ENCODE measurements at regions not wholly inside any gene's neighbourhood (a gene's known extent, or its start where the extent isn't known, plus 50 kb on each side); places are given as distances from the start of the nearest gene placed in this dataset.

DNA sequence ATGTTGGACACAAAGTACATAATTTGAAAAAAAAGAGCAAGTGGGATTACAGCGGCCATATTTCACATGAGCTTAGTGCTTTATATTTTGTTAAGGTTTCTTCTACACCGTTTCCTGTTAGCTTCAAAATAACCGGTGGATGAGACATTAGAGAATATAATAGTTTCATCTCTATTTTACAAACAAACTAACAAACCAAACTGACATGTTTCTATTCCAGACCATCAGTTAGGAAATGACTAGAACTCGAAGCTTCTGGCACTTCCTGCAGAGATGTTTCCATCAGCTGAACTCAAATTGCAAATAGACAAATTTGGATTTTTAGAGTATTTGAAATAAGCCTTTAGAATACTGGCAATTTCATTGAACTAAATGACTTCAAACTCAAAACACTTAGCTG lies 86.5 kb downstream of the MTRR start:
- no peak for DNase-seq (ENCODE audit: low read depth, low spot score)

DNA sequence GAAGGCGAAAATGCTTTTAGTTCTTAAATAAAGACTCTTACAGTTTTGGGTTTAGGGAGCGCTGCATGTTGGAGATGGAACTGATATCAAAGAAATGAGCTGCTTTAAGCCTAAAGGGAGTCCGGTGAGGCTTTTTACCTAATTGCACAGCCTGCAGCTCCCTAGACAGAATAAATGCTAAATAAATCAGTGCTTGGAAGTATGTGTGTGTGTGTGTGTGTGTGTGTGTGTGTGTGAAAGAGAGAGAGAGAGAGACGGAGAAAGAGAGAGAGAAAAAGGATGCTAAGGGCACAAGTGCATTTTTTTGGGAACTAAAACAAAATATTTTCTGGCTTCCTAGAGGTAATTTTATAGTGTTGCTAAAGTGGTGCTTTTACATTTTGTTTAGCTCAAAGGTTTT lies 88.4 kb downstream of the MTRR start:
- DNase-seq (ENCODE audit: low read depth, low spot score): no peak

DNA sequence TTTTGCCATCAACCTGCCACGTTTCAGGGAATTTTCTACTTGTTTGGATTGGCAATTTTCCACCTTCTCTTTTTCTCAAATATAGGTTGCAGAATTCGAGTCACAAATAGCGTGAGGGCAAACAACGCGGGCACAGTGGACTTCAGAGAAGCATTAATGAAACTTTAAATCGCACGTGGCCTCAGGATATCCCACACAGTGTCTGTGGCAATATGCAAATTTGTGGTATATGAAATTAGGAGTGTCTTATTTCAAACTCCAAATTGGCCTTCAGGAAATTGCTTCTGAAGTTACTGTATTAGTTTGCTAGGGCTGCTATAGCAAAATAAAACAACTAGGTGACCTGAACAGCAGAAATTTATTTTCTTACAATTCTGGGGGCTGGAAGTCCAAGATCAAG lies 91.2 kb downstream of the MTRR start:
- no peak for DNase-seq (ENCODE audit: low read depth, low spot score)

DNA sequence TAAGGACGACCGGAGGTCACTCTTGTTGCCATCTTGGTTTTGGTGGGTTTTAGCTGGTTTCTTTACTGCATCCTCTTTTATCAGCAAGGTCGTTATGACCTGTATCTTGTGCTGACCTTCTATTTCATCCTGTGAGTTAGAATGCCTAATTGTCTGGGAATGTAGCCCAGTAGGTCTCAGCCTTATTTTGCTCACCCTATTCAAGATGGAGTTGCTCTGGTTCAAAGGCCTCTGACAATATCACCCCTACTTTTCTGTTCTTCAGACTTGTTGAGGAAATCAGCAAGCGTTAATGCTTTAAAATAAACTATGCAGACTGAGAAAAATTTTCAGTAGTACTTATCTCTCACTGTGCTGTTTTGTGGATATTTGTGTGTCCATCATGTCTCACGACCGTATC lies 92.6 kb downstream of the MTRR start:
- no peak for DNase-seq (ENCODE audit: low read depth, low spot score)

DNA sequence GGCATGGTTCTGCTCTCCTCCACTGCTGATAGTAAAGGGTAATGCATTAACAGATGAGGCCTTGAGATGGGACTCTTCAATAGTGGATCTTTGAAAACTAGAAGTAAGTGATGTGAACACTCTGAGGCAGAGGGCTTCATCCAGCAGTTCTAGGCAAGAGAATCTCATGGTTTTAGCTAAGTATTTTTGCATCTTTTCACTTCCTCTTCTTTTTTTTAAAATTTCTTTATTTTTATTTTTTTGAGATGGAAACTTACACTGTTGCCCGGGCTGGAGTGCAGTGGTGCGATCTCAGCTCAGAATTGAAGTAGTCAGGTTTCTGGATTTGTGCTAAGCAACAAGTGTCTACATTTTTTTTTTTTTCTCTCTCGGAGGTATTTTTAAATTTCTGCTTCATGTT lies 101.9 kb downstream of the MTRR start:
- no peak for DNase-seq (ENCODE audit: low read depth, low spot score)

DNA sequence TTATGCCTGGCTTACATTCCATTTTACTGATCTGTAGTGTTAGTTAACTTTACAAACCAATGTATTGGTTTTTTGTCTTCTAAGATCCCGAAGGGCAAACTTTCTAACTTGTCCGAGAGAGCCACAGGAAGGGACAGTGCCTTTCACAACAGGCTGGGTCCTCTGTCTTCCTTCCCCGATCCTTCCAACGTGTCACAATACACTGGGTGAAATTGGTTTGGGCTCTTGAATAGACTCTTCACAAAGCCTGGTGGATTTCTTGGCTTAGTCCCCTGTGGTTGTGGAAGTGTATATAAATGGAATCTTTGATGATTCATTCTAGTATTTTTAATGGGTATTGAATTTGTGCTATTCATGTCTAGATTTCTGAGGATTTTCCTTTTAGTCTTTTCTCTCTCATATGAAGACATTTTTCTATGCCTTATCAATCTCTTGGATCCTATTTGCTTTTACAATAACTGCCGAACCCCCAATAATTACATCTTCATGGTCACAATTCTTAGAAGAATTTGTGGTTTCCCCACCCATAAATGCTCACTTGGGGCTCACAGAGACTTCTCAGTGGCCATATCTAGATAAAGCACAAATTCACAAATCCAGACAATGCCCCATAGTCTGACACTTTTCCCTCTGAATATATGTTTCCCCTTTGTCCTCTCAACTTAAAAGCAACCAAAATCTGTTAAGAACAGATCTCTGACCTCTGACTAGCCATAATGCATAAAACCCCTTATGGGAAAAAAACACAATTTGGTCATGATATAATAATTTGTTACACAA lies 107.7 kb downstream of the MTRR start:
- DNase-seq (ENCODE audit: low read depth, low spot score): no peak

DNA sequence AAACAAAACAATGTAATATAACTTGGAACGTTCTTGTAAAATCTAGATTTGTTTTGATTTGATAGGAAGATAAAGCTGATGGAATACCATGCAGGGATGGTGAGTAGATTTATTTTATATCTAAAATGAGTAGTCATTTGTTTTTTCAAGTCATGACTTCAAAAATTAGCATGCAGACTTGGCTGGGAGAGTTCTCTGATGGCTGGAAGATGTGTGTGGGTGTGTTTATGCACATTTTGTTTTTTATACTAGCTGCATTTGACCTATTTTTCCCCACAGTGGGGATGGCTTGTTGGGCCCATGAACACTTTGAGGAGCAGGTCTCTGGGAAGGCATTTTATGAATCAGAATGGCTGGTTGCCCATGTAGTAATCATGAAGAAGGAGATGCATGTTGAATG lies 109.2 kb downstream of the MTRR start:
- no peak for DNase-seq (ENCODE audit: low read depth, low spot score)

DNA sequence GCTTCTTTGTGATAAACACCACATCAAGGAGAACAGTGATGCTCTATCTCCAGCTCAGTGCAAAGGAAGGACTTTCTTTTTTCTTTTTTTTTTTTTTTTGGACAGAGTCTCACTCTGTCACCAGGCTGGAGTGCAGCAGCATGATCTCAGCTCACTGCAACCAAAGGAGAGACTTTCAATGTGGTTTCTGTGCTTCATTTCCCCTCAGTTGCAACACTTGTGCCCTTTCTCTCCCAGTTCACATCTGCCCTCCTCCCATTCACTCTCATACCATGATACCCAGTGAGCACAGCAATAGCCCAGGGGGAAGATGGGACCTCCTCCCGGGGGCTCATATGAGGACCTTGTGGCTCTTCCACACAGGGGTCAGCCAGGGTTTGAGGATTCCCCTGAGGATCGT lies 110.0 kb downstream of the MTRR start:
- DNase-seq (ENCODE audit: low read depth, low spot score): no peak

DNA sequence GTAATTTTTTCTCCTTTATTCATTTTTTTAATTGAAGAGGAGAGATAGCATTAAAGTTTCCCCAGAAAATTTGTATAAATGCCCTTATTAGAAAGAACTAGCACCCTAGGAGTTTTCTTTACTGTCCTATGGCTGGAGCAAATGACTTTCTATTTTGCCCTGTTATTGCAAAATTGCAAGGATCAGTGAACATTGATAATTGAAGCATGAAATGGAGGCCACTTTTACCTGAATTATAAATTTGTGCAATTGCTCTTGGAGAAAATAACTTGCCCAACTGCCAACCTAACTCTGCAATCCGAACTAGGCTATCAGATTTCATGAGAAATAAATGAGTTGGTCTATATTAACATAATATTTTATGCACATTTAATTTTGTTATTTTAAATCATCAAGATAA lies 111.9 kb downstream of the MTRR start:
- no peak for DNase-seq (ENCODE audit: low read depth, low spot score)

DNA sequence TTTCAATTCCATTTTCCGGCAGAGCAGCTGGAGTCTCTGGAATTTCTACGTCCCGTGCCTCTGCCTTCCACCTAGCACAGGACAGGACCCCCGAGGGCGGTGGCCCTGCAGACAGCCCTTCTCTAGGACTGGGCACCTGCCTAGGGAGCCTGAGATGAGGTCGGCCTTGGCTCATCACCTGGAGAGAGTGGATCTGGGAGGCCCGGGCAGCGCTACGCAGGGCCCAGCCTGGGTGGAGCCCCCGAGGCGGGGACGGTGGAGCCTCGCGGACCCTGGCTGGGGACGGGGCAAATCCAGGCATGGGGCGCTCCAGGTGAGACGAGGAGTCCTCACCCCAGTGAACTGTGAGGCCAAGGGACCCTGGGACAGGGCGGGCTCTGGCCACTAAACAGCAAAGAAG lies 114.5 kb downstream of the MTRR start:
- DNase-seq (ENCODE audit: low read depth, low spot score): no peak

DNA sequence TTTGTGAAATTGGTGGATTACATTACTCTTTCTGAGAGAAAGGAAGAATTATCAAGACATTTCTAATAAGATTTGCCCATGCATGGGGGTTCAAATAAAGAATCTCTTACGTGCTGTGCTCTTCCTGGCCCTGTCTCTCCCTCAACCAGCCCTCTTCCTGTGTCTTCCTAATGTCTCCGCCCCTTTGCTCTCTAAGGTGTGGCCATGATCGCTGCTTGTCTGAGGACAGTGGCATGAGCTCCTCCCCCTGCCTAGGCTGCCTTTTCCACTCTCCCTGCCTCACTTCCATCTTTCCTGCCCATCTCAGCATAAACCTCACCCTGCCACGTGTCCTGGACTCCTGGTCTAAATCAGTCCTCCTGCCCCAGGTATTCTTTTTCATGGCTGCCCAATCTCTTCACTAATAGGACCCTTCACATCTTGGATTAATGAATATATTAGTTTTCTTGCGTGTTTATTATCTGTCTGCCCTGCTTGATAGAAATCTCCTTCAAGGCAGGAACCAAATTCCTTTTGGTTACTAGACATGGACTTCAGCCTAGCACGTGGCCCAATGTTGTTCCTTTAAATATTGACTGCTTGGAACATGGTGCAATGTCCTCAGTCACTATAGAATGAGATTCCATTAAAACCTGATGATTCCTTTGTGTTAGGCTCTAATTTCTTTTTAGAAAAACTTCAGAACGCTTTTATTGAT lies 122.3 kb downstream of the MTRR start:
- DNase-seq (ENCODE audit: low read depth, low spot score): peak; percentile 17

DNA sequence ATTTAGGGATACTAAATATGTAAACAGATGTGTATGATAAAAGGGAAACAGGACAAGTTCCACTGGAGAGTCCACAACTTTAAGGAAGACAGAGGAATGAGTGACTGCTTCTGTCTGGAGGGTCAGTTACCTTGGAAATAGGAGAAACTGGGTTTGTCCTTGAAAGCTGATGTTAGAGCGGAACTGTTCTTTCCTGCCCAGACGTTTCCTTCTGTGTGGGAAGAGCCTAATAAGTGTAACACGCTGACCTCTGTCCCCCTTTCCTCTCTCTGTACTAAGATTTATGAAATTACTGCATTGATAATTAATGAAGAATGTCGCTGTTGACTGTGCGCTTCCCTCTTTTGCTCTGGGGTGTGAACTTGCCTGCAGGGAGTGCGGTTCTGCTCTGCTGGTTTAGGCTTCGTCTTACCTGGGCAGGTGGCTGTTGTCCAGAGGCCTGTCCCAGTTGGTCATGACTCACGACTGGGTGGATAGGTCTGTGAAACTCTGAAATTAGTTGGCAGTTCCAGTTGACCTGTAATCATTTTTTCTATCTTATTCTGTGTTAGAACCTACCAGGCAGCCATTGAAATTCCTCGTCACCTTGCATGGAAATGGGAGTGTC lies 126.8 kb downstream of the MTRR start:
- DNase-seq (ENCODE audit: low read depth, low spot score): no peak

DNA sequence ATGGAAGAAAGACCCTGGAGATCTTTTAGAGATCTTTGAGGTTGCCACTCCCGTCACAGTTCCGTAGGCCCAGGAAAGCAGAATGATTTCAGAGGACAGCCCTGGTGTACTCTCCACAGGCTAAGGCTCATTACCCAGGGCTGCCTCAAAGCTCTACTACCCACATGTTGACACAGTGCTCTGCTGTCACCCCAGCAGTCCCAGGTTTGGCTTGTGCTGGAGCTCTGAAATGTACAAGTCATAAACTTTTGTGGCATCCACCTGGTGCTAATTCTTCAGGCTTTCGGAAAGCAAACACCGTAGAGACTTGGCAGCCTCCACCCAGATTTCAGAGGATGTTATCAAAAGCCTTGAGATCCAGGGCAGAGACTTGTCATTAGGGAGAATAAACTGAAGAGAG lies 136.5 kb downstream of the MTRR start:
- DNase-seq (ENCODE audit: low read depth, low spot score): no peak

DNA sequence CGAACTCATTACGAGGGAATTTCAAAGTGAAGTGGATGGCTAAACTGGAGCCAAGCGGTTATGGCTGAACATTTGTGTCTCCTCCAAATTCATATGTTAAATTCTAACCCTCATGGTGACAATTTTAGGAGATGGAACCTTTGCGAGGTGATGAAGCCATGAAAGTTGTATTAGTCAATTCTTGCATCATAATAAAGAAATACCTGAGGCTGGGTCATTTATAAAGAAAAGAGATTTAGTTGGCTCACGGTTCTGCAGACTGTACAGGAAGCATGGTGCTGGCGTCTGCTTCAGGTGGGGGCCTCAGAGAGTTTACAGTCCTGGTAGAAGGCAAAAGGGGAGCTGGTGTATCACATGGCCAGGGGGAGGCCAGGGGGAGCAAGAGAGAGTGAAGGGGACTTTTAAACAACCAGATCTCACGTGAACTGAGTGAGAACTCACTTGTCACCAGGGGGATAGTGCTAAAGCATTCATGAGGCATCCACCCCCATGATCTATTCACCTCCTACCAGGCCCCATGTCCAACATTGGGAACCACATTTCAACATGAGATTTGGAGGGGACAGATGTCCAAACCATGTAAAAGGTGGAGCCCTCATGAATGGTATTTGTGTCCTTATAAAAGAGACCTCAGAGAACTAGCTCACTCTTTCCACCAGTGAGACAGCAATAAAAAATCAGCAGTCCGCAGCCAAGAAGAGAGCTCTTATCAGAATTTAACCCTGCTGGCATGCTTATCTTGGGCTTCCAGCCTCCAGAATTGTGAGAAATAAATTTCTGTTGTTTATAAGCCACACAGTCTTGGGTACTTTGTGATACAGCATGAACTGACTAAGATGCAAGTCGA lies 143.4 kb downstream of the MTRR start:
- no peak for DNase-seq (ENCODE audit: low read depth, low spot score)

DNA sequence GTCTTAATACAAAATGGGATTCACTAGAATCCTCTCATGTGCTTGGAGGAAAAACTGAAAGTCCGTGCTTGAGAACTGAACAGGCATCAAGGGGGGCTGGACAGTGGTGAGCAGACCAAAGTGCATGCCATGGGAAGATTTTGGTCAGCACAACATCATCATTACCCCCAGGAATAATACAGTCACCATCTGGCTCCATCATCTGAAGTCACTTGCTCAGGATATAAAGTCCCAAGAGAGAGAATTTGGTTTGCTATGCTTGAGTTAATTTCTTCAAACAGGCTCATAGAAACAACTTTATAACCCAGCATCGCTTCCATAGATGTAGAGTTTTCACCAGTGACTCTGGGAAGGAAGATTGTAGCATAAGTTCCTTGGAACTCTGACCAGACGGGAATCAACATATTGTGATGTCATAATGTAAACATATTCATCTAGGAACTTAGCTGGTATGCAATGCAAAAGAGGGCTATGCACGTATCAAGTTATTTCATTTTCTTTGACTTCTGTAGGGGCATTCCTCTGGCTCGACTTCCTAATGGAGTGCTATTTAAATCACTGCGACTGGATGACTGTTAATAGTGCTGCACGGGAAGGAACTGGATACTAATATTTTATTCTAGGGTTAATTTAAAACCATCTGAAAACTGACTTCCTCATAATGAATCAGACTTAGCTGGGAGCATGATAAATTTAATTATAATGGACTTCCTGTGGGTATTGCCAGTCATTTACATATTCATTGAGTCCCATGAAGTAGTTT lies 145.2 kb downstream of the MTRR start:
- no peak for DNase-seq (ENCODE audit: low read depth, low spot score)

DNA sequence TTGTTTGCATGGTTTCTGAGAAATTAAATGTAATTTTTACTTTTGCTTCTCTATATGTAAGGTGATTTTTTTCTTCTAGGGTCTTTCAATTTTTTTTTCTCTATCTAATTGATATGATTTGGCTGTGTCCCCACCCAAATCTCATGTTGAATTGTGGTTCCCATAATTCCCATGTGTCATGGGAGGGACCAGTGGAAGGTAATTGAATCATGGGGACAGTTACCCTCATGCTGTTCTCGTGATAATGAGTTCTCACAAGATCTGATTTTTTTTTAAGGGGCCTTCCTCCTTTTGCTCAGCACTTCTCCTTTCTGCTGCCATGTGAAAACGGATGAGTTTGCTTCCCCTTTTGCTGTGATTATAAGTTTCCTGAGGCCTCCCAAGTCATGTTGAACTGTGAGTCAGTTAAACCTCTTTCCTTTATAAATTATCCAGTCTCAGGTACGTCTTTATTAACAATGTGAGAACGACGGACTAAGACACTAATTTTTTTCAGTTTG lies 150.8 kb downstream of the MTRR start:
- DNase-seq (ENCODE audit: low read depth, low spot score): no peak

DNA sequence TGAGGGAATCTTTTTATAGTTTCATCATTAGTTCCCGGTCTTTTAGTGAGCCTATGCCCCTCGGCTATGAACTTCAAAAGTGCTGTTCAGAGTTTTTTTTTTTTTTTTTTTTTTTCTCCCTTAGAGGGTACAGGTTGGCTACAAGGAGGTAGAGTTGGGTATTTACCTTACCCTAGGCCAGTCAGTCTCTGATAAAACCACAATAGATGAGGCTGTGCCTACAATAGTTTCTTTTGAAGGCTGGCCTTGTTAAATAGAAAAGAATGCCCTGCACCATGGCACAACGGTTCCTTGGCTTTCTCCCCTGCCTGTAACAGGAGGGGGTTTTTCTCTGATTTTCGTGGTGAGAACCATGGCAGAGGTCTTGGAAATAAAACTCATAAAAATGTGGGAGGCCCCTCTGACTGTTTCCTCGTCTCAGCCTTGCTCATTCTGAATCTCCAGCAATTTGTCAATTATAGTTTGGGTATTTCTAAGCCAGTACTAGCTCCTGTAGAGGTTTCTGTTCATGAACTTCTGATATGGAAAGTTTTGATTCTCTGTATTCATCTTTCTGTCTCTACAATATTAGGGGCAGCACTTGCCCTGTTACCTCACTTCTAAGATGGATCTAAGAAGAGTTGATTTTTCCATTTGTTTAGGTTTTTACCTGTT lies 152.0 kb downstream of the MTRR start:
- DNase-seq (ENCODE audit: low read depth, low spot score): no peak

DNA sequence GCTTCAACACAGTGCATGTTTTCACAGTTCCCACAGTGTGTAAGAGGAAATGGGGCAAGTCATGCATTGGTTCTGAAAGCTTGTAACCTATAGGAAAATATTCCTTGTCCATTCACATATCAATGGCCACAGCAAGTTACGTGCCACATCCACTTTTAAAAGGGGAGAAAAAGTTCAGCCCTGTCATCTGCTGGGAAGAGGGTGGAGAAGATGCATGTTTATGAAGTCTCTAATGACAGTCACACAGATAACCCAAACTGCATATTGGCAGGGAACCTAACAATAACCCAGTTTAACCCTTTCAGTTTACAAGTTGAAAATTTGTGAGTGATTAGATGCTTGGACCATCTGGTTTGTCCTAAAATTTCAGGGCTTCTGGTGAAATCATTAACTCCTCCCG lies 159.3 kb downstream of the MTRR start:
- no peak for DNase-seq (ENCODE audit: low read depth, low spot score)

DNA sequence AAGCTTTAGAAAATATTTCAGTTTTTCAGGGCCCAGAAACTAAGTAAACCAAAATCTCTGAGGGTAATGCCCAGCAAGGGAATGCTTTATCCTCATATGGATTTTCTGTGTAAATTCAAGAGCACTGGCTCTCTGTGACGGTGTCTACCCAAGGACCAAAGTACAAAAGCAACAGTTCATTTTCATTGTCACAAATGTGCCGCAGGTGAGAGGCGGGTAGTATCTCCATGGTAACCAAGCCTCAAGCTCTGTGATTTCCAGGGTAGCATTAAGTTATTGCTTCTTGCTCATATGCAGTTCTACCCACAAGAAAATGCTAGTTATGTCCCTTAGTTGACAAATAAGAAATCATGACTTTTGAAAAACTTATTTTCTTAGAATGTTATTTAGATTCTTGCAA lies 164.3 kb downstream of the MTRR start:
- no peak for DNase-seq (ENCODE audit: low read depth, low spot score)

DNA sequence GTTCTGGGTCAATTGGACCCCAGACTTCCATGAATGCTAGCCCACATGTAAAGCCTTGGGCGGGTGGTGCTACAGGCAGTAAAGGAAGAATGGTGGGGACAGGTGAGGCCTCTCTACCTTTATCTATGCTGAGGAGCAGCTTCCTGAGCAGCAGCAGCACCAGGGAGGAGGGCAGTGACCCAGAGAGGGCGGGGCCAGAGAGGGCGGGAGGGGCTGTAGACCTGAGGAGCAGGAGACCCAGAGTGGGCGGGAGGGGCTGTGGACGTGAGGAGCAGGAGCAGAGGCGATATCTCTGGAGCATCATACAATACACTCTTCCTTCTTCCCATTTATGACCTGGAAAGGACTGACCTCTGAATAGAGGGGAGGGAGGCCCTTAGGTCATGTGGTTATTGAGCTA lies 165.9 kb downstream of the MTRR start:
- DNase-seq (ENCODE audit: low read depth, low spot score): no peak

DNA sequence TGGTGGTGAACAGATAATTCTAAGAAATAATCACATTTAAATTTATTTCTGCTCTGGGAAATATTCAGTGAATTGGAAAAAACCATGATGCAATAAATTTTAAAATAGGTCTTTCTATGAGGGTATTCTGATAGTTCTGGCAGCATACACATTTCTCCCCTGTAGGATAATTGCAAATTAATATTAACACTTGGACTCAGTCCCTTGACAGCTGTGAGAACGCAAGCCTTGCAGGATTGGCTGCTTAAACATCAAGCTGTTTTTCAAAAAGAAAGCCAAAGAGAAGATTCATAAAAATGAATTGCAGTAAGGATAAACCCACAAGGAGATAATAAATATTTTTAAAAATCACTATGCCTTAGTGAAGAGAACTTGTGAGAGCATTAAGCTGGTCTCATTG lies 180.0 kb downstream of the MTRR start:
- DNase-seq (ENCODE audit: low read depth, low spot score): no peak

Measured in ELF-1 (cell line).